ENCODE measurements at regions not wholly inside any gene's neighbourhood (a gene's known extent, or its start where the extent isn't known, plus 50 kb on each side); places are given as distances from the start of the nearest gene placed in this dataset.
"Not testable (repeated sequence)": the region's sequence is repeated elsewhere in the genome, so short reads cannot be mapped to it uniquely, and the experiment has no call there.

DNA sequence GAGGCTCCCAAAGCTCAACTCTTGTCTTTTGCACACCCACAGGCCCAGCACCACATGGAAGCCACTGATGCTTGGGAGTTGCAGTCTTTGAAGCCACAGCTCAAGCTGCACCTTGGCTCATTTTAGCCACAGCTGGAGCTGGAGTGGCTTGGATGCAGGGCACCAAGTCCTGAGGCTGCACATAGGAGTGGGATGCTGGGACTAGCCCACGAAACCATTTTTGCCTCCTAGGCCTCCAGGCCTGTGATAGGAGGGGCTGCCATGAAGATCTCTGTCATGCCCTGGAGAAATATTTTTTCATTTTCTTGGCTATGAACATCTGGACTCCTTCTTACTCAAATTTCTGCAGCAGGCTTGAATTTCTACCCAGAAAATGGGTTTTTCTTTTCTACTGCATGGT is 438.5 kb upstream of the TNC start:
- ChIA-PET CTCF (no interaction called here), POLR2A (ENCODE audit: low non-redundant PET) (no interaction called here)
- no peak for TF ChIP-seq CTCF (conservative IDR thresholded peaks at IDR 0.05; ENCODE audit: low read depth)
- no peak overlapping the region for H3K27ac ChIP-seq
- no peak for DNase-seq (ENCODE audit: low spot score)

DNA sequence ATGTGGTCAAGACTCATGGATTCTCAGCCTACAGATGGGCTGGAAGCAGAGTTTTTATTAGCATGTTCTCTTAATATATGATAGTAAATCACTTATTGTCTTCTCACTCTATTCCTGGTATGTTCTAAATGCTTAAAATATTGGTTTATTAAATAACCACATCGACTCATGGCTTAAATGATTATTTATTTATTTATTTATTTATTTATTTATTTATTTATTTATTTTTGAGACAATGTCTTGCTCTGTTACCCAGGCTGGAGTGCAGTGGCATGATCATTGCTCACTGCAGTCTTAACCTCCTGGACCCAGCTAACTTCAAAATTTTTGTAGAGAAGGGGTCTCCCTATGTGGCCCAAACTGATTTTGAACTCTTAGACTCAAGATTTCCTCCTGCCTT is 457.2 kb upstream of the TNC start:
- no peak overlapping the region for H3K27ac ChIP-seq
- CTCF ChIA-PET: no interaction called here
- no peak for DNase-seq (ENCODE audit: low spot score)
- POLR2A ChIA-PET (ENCODE audit: low non-redundant PET): no interaction called here
- TF ChIP-seq CTCF (conservative IDR thresholded peaks at IDR 0.05; ENCODE audit: low read depth): no peak

DNA sequence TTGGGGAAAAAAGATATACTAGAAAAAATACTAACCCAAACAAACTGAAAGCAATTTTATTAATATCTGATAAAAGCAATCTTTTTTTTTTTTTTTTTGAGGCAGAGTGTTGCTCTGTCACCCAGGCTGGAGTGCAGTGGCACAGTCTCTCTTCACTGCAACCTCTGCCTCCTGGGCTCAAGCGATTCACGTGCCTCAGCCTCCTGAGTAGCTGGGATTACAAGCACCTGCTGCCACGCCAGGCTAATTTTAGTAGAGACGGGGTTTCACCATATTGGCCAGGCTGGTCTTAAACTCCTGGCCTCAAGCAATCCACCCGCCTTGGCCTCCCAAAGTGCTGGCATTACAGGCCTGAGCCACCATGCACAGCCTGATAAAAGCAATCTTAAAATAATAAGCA is 467.5 kb upstream of the TNC start:
- H3K27ac ChIP-seq; POLR2A ChIA-PET (ENCODE audit: low non-redundant PET); DNase-seq (ENCODE audit: low spot score): not testable (repeated sequence)
- CTCF ChIA-PET: interaction anchor here (0.6 to 0.8 kb wide), 3 partner anchors 425 to 1903 kb away, joined by 3 to 5 read pairs (median 3); no protein-coding TSS in a partner anchor

- POLR2A ChIA-PET (ENCODE audit: low non-redundant PET): no interaction called here
- DNase-seq (ENCODE audit: low spot score): no peak
- H3K27ac ChIP-seq: no peak overlapping the region
Measured at GRCh38 chr9:115587310-115587709, 469.4 kb upstream of the TNC start.

GRCh38 chr9:115590011-115590410 is 472.1 kb upstream of the TNC start:
- ChIA-PET POLR2A (ENCODE audit: low non-redundant PET) (no interaction called here), CTCF (interaction anchor here (0.6 to 4.6 kb wide), 4 partner anchors 900 to 1057 kb away, joined by 3 to 31 read pairs (median 5); no protein-coding TSS in a partner anchor)
- TF ChIP-seq CTCF (conservative IDR thresholded peaks at IDR 0.05; ENCODE audit: low read depth): no peak
- no peak overlapping the region for H3K27ac ChIP-seq
- peak; percentile 89 for DNase-seq (ENCODE audit: low spot score)

More at GRCh38 chr9:115587310-115587709, 469.4 kb upstream of the TNC start:
- TF ChIP-seq CTCF (conservative IDR thresholded peaks at IDR 0.05; ENCODE audit: low read depth): no peak
- CTCF ChIA-PET: no interaction called here

- peak; percentile 99 for TF ChIP-seq CTCF (conservative IDR thresholded peaks at IDR 0.05; ENCODE audit: low read depth)
- peak overlapping the region; percentile 50; the same call in 1 of the 2 replicates for H3K27ac ChIP-seq
- CTCF ChIA-PET: interaction anchor here (0.6 to 4.8 kb wide), 21 partner anchors 59 to 1126 kb away, joined by 3 to 31 read pairs (median 4); no protein-coding TSS in a partner anchor
- DNase-seq (ENCODE audit: low spot score): peak; percentile 96
- POLR2A ChIA-PET (ENCODE audit: low non-redundant PET): no interaction called here
Measured at GRCh38 chr9:115591584-115591984, 473.6 kb upstream of the TNC start.

DNA sequence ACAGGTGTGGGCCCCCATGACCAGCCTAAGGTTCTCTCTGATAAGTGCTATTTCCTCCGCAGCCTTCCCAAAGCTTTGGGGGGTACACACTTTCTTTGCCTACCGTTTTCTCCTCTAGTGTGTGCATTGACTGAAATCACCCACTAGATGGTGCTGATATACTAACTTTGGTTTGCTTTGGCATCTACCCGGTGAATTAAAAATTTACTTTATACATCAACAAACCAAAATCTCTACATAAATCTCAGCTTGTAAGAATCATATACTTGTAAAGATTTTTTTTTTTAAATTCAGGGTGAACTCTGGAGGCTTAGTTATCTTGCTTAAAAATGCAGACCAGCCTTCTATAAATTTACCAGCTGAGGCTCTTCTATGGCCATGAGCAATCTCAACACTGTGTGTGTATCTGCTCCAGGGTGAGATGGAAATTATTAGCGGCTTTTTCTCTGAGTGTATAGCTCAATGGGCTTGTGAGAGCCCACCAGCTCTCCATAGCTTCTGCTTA is 475.7 kb upstream of the TNC start:
- TF ChIP-seq CTCF (conservative IDR thresholded peaks at IDR 0.05; ENCODE audit: low read depth): peak; percentile 95
- ChIA-PET CTCF (interaction anchor here (0.6 to 4.8 kb wide), 48 partner anchors 10 to 1266 kb away, joined by 3 to 31 read pairs (median 3); no protein-coding TSS in a partner anchor), POLR2A (ENCODE audit: low non-redundant PET) (no interaction called here)
- DNase-seq (ENCODE audit: low spot score): peak; percentile 68
- no peak overlapping the region for H3K27ac ChIP-seq

All from RWPE1 (cell line).